ENCODE measurements at regions not wholly inside any gene's neighbourhood (a gene's known extent, or its start where the extent isn't known, plus 50 kb on each side); places are given as distances from the start of the nearest gene placed in this dataset.

DNA sequence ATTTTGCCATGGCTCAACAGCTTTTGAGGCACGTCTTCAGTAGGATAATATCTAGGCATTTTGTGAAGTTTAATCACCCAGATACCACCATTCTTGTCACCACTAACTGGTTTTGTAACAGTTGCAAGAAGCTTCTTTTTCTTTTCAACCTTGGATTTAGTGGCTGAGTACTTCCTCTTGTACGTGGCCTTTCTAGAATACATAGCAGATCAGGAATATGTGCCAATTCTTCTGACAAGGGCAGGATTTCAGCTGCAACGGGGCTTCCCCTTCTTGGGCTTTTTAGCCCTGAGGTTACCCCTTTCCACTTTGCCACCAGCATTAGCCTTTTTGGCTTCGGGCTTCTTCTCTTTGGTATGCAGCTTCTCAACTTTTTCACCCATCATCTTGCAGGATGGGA is 79.3 kb upstream of the WARS2 start:
- CTCF ChIA-PET: interaction anchor here (1.4 kb wide), 1 partner anchor 10 kb away, joined by 3 read pairs; no protein-coding TSS in a partner anchor
- H3K27me3 Mint-ChIP-seq (ENCODE audit: unreplicated experiment): no peaks in the 10 kb centered on the region
- H3K27ac Mint-ChIP-seq (ENCODE audit: unreplicated experiment): no peak overlapping the region
- no peak for DNase-seq
- no peak overlapping the region for H3K4me3 Mint-ChIP-seq (ENCODE audit: low read depth, unreplicated experiment)
- no peak for TF ChIP-seq CTCF (IDR thresholded peaks at IDR 0.05; ENCODE audit: unreplicated experiment)
- no peaks in the 10 kb centered on the region for H3K9me3 Mint-ChIP-seq (ENCODE audit: low read depth, unreplicated experiment)
- intact Hi-C loops (cut with micrococcal nuclease; ENCODE audit: unreplicated experiment): no loop called here
- H3K4me1 Mint-ChIP-seq (ENCODE audit: low read depth, unreplicated experiment): no peaks in the 10 kb centered on the region
- BruUV-seq (replicated peaks): no TSS peak
- H3K36me3 Mint-ChIP-seq (ENCODE audit: insufficient read depth, unreplicated experiment): no peaks in the 10 kb centered on the region

DNA sequence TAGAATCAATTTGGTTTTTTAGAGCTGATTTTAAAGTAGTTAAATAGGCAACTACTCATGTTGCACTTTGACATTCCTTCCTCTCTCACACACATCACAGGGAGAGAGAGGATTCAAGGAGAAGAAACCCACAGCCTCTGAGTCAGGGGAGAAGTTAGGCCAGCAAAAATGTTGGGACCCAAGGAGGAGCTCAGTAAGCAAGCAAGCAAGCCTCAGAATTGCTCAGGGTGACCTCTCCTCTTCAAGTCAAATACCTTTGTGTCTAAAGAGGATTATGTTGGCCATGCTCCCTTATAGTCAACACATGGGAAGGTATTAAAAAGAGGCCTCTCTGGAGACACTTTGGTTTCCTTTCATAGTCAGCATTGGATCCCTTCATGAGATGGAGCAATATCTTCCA is 80.5 kb upstream of the WARS2 start:
- H3K4me1 Mint-ChIP-seq (ENCODE audit: low read depth, unreplicated experiment): no peaks in the 10 kb centered on the region
- intact Hi-C loops (cut with micrococcal nuclease; ENCODE audit: unreplicated experiment): no loop called here
- H3K4me3 Mint-ChIP-seq (ENCODE audit: low read depth, unreplicated experiment): no peak overlapping the region
- H3K9me3 Mint-ChIP-seq (ENCODE audit: low read depth, unreplicated experiment): no peaks in the 10 kb centered on the region
- CTCF ChIA-PET: interaction anchor here (1.4 kb wide), 1 partner anchor 9 kb away, joined by 3 read pairs; no protein-coding TSS in a partner anchor
- no peak overlapping the region for H3K27ac Mint-ChIP-seq (ENCODE audit: unreplicated experiment)
- TF ChIP-seq CTCF (IDR thresholded peaks at IDR 0.05; ENCODE audit: unreplicated experiment): no peak
- no peaks in the 10 kb centered on the region for H3K27me3 Mint-ChIP-seq (ENCODE audit: unreplicated experiment)
- no TSS peak for BruUV-seq (replicated peaks)
- no peak for DNase-seq
- H3K36me3 Mint-ChIP-seq (ENCODE audit: insufficient read depth, unreplicated experiment): no peaks in the 10 kb centered on the region

- DNase-seq: no peak
- Mint-ChIP-seq H3K9me3 (ENCODE audit: low read depth, unreplicated experiment) (no peaks in the 10 kb centered on the region), H3K27me3 (ENCODE audit: unreplicated experiment) (no peaks in the 10 kb centered on the region), H3K36me3 (ENCODE audit: insufficient read depth, unreplicated experiment) (no peaks in the 10 kb centered on the region), H3K27ac (ENCODE audit: unreplicated experiment) (no peak overlapping the region), H3K4me3 (ENCODE audit: low read depth, unreplicated experiment) (no peak overlapping the region), H3K4me1 (ENCODE audit: low read depth, unreplicated experiment) (no peaks in the 10 kb centered on the region)
- no TSS peak for BruUV-seq (replicated peaks)
- intact Hi-C loops (cut with micrococcal nuclease; ENCODE audit: unreplicated experiment): no loop called here
- no peak for TF ChIP-seq CTCF (IDR thresholded peaks at IDR 0.05; ENCODE audit: unreplicated experiment)
- CTCF ChIA-PET: no interaction called here
These were observed 81.8 kb upstream of the WARS2 start for GRCh38 chr1:119222271-119222670.

GRCh38 chr1:119225265-119225664 is 84.8 kb upstream of the WARS2 start:
- intact Hi-C loops (cut with micrococcal nuclease; ENCODE audit: unreplicated experiment): no loop called here

More at GRCh38 chr1:119225265-119225664, 84.8 kb upstream of the WARS2 start:
- H3K4me1 Mint-ChIP-seq (ENCODE audit: low read depth, unreplicated experiment): no peaks in the 10 kb centered on the region
- DNase-seq: no peak
- no TSS peak for BruUV-seq (replicated peaks)
- no peaks in the 10 kb centered on the region for H3K27me3 Mint-ChIP-seq (ENCODE audit: unreplicated experiment)
- TF ChIP-seq CTCF (IDR thresholded peaks at IDR 0.05; ENCODE audit: unreplicated experiment): no peak
- no peak overlapping the region for H3K4me3 Mint-ChIP-seq (ENCODE audit: low read depth, unreplicated experiment)
- no peak overlapping the region for H3K27ac Mint-ChIP-seq (ENCODE audit: unreplicated experiment)
- CTCF ChIA-PET: no interaction called here
- no peaks in the 10 kb centered on the region for H3K9me3 Mint-ChIP-seq (ENCODE audit: low read depth, unreplicated experiment)
- no peaks in the 10 kb centered on the region for H3K36me3 Mint-ChIP-seq (ENCODE audit: insufficient read depth, unreplicated experiment)
